ENCODE measurements at regions not wholly inside any gene's neighbourhood (a gene's known extent, or its start where the extent isn't known, plus 50 kb on each side); places are given as distances from the start of the nearest gene placed in this dataset.
"Not testable (repeated sequence)": the region's sequence is repeated elsewhere in the genome, so short reads cannot be mapped to it uniquely, and the experiment has no call there.

DNA sequence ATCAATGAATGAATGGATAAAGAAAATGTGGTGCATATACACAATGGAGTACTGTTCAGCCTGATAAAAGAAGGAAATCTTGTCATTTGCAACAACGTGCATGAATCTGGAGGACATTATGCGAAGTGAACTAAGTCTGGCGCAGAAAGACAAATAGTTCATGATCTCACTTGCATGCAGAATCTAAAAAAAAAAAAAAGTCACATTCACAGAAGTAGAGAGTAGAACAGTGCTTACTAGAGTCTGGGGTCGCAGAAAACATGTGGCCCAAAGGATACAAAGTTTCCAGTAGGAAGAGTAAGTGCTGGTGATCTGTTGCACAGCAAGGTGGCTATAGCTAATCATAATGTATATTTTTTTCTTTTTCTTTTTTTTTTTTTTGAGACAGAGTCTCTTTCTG lies 167.3 kb downstream of the CRLF3 start:
- H3K79me2 ChIP-seq (ENCODE audit: control insufficient read depth, insufficient read depth, low read length); H3K27me3 ChIP-seq (ENCODE audit: control insufficient read depth, extremely low read depth, insufficient read depth, low read length); FAIRE-seq: not testable (repeated sequence)

DNA sequence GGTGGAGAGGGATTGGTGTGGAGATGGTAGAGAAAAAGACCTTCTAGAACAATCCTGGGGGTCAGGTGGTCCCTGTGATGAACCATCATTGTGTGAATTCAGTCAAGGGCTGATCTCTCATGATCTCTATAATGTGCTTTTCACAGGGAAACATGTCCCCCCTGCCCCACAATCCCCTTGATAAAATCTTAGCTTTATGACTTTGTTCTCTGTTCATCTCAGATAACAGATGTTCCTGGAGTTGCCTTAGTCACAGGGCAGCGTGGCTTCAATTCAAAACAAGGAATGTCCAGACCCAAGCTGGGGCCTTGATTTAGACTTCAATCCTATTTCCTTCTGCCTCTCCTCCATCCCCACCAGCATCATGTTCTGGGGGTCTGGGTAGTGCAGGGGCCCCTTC lies 171.5 kb downstream of the CRLF3 start:
- H3K9me3 ChIP-seq (ENCODE audit: control insufficient read depth, low read depth, low read length); H3K4me1 ChIP-seq (ENCODE audit: control insufficient read depth, extremely low read depth, insufficient read depth, low read length); H3K9ac ChIP-seq (ENCODE audit: control insufficient read depth, extremely low read depth, insufficient read depth, low read length); H3K36me3 ChIP-seq (ENCODE audit: control insufficient read depth in 2 of 2, extremely low read depth in 1 of 2, insufficient read depth in 2 of 2, low read length in 2 of 2); H4K20me1 ChIP-seq (ENCODE audit: control insufficient read depth, extremely low read depth, insufficient read depth, low read length); H3K27ac ChIP-seq (ENCODE audit: control insufficient read depth, insufficient read depth, low read length); H2AFZ ChIP-seq (ENCODE audit: control insufficient read depth, low read length); DNase-seq (ENCODE audit: low read depth, low spot score); H3K4me3 ChIP-seq (ENCODE audit: control insufficient read depth in 2 of 3, extremely low read depth in 1 of 3, insufficient read depth in 2 of 3, low read depth in 1 of 3, low read length in 3 of 3); FAIRE-seq; H3K27me3 ChIP-seq (ENCODE audit: control insufficient read depth, extremely low read depth, insufficient read depth, low read length); dilution Hi-C loops (cut with MboI; ENCODE audit: extremely low pct_ligation_motif_present, low sequenced_read_pairs); H3K9me1 ChIP-seq (ENCODE audit: control insufficient read depth, extremely low read depth, insufficient read depth, low read length); H3K4me2 ChIP-seq (ENCODE audit: control insufficient read depth, extremely low read depth, insufficient read depth, low read depth, low read length); H3K79me2 ChIP-seq (ENCODE audit: control insufficient read depth, insufficient read depth, low read length): not testable (repeated sequence)

More for the DNA sequence above, 167.3 kb downstream of the CRLF3 start:
- H3K36me3 ChIP-seq (ENCODE audit: control insufficient read depth in 2 of 2, extremely low read depth in 1 of 2, insufficient read depth in 2 of 2, low read length in 2 of 2); dilution Hi-C loops (cut with MboI; ENCODE audit: extremely low pct_ligation_motif_present, low sequenced_read_pairs); H2AFZ ChIP-seq (ENCODE audit: control insufficient read depth, low read length); H3K4me2 ChIP-seq (ENCODE audit: control insufficient read depth, extremely low read depth, insufficient read depth, low read depth, low read length); H3K9ac ChIP-seq (ENCODE audit: control insufficient read depth, extremely low read depth, insufficient read depth, low read length); H3K9me3 ChIP-seq (ENCODE audit: control insufficient read depth, low read depth, low read length); H3K27ac ChIP-seq (ENCODE audit: control insufficient read depth, insufficient read depth, low read length); H3K4me1 ChIP-seq (ENCODE audit: control insufficient read depth, extremely low read depth, insufficient read depth, low read length); DNase-seq (ENCODE audit: low read depth, low spot score); H3K4me3 ChIP-seq (ENCODE audit: control insufficient read depth in 2 of 3, extremely low read depth in 1 of 3, insufficient read depth in 2 of 3, low read depth in 1 of 3, low read length in 3 of 3); H3K9me1 ChIP-seq (ENCODE audit: control insufficient read depth, extremely low read depth, insufficient read depth, low read length); H4K20me1 ChIP-seq (ENCODE audit: control insufficient read depth, extremely low read depth, insufficient read depth, low read length): not testable (repeated sequence)

DNA sequence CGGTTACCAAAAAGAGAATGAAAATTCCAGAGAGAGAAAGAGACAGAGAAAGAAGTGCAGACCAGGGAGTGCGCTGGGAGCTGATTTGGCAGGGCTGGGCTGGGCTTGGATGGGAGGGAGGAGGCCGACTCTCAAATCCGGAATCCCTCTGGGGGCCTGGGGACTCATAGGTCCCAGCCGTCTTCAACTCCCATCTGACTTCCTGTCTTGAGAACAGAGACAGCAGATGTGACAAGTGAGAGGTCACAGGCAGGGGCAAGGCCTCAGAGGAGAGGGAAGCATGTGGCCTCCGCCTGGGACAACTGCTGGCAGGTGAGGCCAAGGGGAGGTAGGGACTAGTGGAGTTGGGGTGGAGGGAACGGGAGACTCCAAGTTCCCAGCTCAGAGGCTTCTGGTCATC lies 172.9 kb downstream of the GOSR1 start:
- H3K79me2 ChIP-seq (ENCODE audit: control insufficient read depth, insufficient read depth, low read length); H3K27me3 ChIP-seq (ENCODE audit: control insufficient read depth, extremely low read depth, insufficient read depth, low read length); H3K27ac ChIP-seq (ENCODE audit: control insufficient read depth, insufficient read depth, low read length); H3K4me2 ChIP-seq (ENCODE audit: control insufficient read depth, extremely low read depth, insufficient read depth, low read depth, low read length); H4K20me1 ChIP-seq (ENCODE audit: control insufficient read depth, extremely low read depth, insufficient read depth, low read length); dilution Hi-C loops (cut with MboI; ENCODE audit: extremely low pct_ligation_motif_present, low sequenced_read_pairs); H3K9ac ChIP-seq (ENCODE audit: control insufficient read depth, extremely low read depth, insufficient read depth, low read length); H3K4me1 ChIP-seq (ENCODE audit: control insufficient read depth, extremely low read depth, insufficient read depth, low read length); H2AFZ ChIP-seq (ENCODE audit: control insufficient read depth, low read length); FAIRE-seq; H3K9me3 ChIP-seq (ENCODE audit: control insufficient read depth, low read depth, low read length); H3K4me3 ChIP-seq (ENCODE audit: control insufficient read depth in 2 of 3, extremely low read depth in 1 of 3, insufficient read depth in 2 of 3, low read depth in 1 of 3, low read length in 3 of 3); H3K9me1 ChIP-seq (ENCODE audit: control insufficient read depth, extremely low read depth, insufficient read depth, low read length); DNase-seq (ENCODE audit: low read depth, low spot score); H3K36me3 ChIP-seq (ENCODE audit: control insufficient read depth in 2 of 2, extremely low read depth in 1 of 2, insufficient read depth in 2 of 2, low read length in 2 of 2): not testable (repeated sequence)

DNA sequence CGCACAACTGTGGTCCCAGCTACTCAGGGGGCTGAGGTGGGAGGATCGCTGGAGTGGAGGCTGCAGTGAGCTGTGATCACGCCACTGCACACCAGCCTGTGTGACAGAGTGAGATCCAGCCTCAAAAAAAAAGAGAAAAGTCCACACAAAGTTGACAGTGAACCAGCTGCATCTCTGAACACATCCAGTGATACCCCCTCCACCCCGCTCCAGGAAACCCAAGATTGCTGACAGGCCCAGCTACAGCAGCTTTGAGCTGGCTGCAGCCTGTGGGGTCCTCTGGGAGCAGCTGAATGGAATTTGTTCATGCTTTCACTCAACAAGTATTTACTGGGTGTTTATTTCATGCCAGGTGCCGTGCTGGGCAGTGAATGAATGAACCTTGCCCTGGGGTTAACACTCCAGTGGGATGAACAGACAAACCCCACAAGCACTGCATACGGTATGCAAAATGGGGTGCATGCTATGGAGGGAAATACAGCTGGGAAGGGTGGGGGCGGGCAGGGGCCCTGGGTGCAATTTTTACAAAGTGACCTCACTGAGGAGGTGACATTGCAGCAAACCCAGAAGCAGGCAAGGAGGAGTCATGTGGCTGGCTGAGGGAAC lies 170.9 kb downstream of the GOSR1 start:
- H2AFZ ChIP-seq (ENCODE audit: control insufficient read depth, low read length); H3K4me2 ChIP-seq (ENCODE audit: control insufficient read depth, extremely low read depth, insufficient read depth, low read depth, low read length); H3K4me3 ChIP-seq (ENCODE audit: control insufficient read depth in 2 of 3, extremely low read depth in 1 of 3, insufficient read depth in 2 of 3, low read depth in 1 of 3, low read length in 3 of 3); H3K79me2 ChIP-seq (ENCODE audit: control insufficient read depth, insufficient read depth, low read length); H3K27me3 ChIP-seq (ENCODE audit: control insufficient read depth, extremely low read depth, insufficient read depth, low read length); H3K36me3 ChIP-seq (ENCODE audit: control insufficient read depth in 2 of 2, extremely low read depth in 1 of 2, insufficient read depth in 2 of 2, low read length in 2 of 2); H4K20me1 ChIP-seq (ENCODE audit: control insufficient read depth, extremely low read depth, insufficient read depth, low read length); dilution Hi-C loops (cut with MboI; ENCODE audit: extremely low pct_ligation_motif_present, low sequenced_read_pairs); H3K9ac ChIP-seq (ENCODE audit: control insufficient read depth, extremely low read depth, insufficient read depth, low read length); H3K27ac ChIP-seq (ENCODE audit: control insufficient read depth, insufficient read depth, low read length); DNase-seq (ENCODE audit: low read depth, low spot score); H3K9me3 ChIP-seq (ENCODE audit: control insufficient read depth, low read depth, low read length); FAIRE-seq; H3K9me1 ChIP-seq (ENCODE audit: control insufficient read depth, extremely low read depth, insufficient read depth, low read length); H3K4me1 ChIP-seq (ENCODE audit: control insufficient read depth, extremely low read depth, insufficient read depth, low read length): not testable (repeated sequence)

DNA sequence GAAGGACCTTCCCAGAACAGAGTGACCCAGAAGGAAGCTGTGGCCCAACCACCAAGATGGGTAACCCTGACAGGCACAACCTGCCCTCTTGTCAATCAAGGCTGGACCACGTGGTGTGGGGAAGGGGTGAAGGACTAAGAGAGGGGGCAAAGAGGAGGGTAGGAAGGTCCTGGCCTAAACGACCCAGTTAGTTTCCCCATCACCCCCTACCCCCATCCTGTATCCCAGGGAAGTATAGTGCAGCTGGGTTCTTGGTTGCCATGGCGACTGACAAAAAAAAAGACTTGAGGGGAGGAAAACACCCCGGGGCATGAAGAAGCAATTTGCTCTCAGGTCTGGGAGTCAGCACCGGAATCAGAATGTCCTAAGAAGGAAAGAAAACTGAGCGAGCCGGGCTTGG lies 168.7 kb downstream of the GOSR1 start:
- dilution Hi-C loops (cut with MboI; ENCODE audit: extremely low pct_ligation_motif_present, low sequenced_read_pairs); H3K4me1 ChIP-seq (ENCODE audit: control insufficient read depth, extremely low read depth, insufficient read depth, low read length); H3K9ac ChIP-seq (ENCODE audit: control insufficient read depth, extremely low read depth, insufficient read depth, low read length); H3K9me1 ChIP-seq (ENCODE audit: control insufficient read depth, extremely low read depth, insufficient read depth, low read length); H3K4me2 ChIP-seq (ENCODE audit: control insufficient read depth, extremely low read depth, insufficient read depth, low read depth, low read length); H3K36me3 ChIP-seq (ENCODE audit: control insufficient read depth in 2 of 2, extremely low read depth in 1 of 2, insufficient read depth in 2 of 2, low read length in 2 of 2); H3K27ac ChIP-seq (ENCODE audit: control insufficient read depth, insufficient read depth, low read length); H3K4me3 ChIP-seq (ENCODE audit: control insufficient read depth in 2 of 3, extremely low read depth in 1 of 3, insufficient read depth in 2 of 3, low read depth in 1 of 3, low read length in 3 of 3); FAIRE-seq; H3K79me2 ChIP-seq (ENCODE audit: control insufficient read depth, insufficient read depth, low read length); H2AFZ ChIP-seq (ENCODE audit: control insufficient read depth, low read length); H3K27me3 ChIP-seq (ENCODE audit: control insufficient read depth, extremely low read depth, insufficient read depth, low read length); H4K20me1 ChIP-seq (ENCODE audit: control insufficient read depth, extremely low read depth, insufficient read depth, low read length); H3K9me3 ChIP-seq (ENCODE audit: control insufficient read depth, low read depth, low read length); DNase-seq (ENCODE audit: low read depth, low spot score): not testable (repeated sequence)

Data from keratinocyte (primary cell).